ENCODE measurements at regions not wholly inside any gene's neighbourhood (a gene's known extent, or its start where the extent isn't known, plus 50 kb on each side); places are given as distances from the start of the nearest gene placed in this dataset.

- no peak for DNase-seq (ENCODE audit: low spot score, unreplicated experiment)
- H3K4me1 Mint-ChIP-seq (ENCODE audit: low read depth) = peaks cover 1% of the 10 kb centered on the region
- H3K4me3 Mint-ChIP-seq (ENCODE audit: low read depth) = no peak overlapping the region
- no peak overlapping the region for H3K27ac Mint-ChIP-seq
- H3K27me3 Mint-ChIP-seq = peaks cover 9% of the 10 kb centered on the region
- TF ChIP-seq CTCF (IDR thresholded peaks at IDR 0.05; ENCODE audit: unreplicated experiment) = no peak
- H3K36me3 Mint-ChIP-seq (ENCODE audit: insufficient read depth) = no peaks in the 10 kb centered on the region
- H3K9me3 Mint-ChIP-seq (ENCODE audit: low read depth) = peaks cover 11% of the 10 kb centered on the region
Observed at GRCh38 chr20:52524861-52525260, 333.3 kb upstream of the ZFP64 start.

DNA sequence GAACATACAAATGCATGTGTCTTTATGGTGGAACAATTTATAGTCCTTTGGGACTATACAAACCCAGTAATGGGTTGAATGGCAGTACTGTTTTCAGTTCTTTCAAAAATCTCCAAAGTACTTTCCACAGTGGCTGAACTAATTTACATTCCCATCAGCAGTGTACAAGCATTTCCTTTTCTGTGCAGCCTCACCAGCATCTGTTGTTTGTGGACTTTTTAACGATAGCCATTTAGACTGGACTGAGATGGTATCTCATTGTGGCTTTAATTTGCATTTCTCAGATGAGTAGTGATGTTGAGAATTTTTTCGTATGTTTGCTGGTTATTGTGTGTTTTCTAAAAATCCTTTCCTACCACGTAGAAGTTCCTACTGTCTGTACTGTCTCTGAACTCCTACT lies 327.2 kb upstream of the ZFP64 start:
- Mint-ChIP-seq H3K9me3 (ENCODE audit: low read depth) (peaks cover 15% of the 10 kb centered on the region), H3K27ac (no peak overlapping the region), H3K27me3 (peaks cover 7% of the 10 kb centered on the region), H3K4me1 (ENCODE audit: low read depth) (no peaks in the 10 kb centered on the region), H3K4me3 (ENCODE audit: low read depth) (no peak overlapping the region), H3K36me3 (ENCODE audit: insufficient read depth) (no peaks in the 10 kb centered on the region)
- no peak for TF ChIP-seq CTCF (IDR thresholded peaks at IDR 0.05; ENCODE audit: unreplicated experiment)
- DNase-seq (ENCODE audit: low spot score, unreplicated experiment) = no peak

DNA sequence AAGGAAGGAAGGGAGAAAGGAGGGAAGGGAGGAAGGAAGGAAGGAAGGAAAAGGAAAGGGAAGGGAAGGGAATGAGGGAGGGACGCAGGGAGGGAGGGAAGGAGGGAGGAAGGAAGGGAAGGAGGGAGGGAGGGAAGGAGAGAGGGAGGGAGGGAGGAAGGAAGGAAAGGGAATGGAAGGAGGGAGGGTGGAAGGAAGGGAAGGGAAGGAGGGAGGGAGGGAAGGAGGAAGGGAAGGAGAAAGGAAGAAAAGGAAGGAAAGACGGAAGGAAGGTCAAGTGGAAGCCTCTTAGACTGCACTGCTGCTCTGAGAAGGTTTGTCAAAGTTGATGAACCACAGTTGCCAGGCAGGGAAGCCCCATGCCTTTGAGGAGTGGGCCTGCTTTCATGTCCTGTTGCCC lies 324.3 kb upstream of the ZFP64 start:
- H3K9me3 Mint-ChIP-seq (ENCODE audit: low read depth) = peaks cover 12% of the 10 kb centered on the region
- H3K27ac Mint-ChIP-seq = no peak overlapping the region
- peaks cover 7% of the 10 kb centered on the region for H3K27me3 Mint-ChIP-seq
- no peaks in the 10 kb centered on the region for H3K4me1 Mint-ChIP-seq (ENCODE audit: low read depth)
- no peak for DNase-seq (ENCODE audit: low spot score, unreplicated experiment)
- no peak overlapping the region for H3K4me3 Mint-ChIP-seq (ENCODE audit: low read depth)
- H3K36me3 Mint-ChIP-seq (ENCODE audit: insufficient read depth) = no peaks in the 10 kb centered on the region
- TF ChIP-seq CTCF (IDR thresholded peaks at IDR 0.05; ENCODE audit: unreplicated experiment) = no peak

- Mint-ChIP-seq H3K4me1 (ENCODE audit: low read depth) (peaks cover 5% of the 10 kb centered on the region), H3K27me3 (no peaks in the 10 kb centered on the region), H3K4me3 (ENCODE audit: low read depth) (no peak overlapping the region), H3K9me3 (ENCODE audit: low read depth) (peaks cover 8% of the 10 kb centered on the region), H3K36me3 (ENCODE audit: insufficient read depth) (no peaks in the 10 kb centered on the region), H3K27ac (no peak overlapping the region)
- no peak for DNase-seq (ENCODE audit: low spot score, unreplicated experiment)
- TF ChIP-seq CTCF (IDR thresholded peaks at IDR 0.05; ENCODE audit: unreplicated experiment) = no peak
Observed at GRCh38 chr20:52500157-52500556, 308.6 kb upstream of the ZFP64 start.

DNA sequence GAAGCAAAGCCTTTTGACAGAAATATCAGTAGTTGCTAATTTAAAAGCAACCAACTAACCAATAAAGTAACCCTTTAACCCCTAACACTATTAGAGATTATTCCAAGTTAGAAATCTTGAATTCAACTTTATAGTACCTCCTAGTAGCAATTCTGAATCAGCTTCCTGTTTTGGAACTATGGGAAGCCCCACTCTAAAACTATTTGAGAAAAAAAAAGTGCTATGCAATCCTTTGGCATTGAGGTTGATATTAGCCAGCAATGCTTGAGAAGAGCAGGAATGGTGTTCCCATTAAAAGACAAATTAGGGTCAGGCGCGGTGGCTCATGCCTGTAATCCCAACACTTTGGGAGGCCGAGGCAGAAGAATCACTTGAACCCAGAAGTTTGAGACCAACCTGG lies 306.2 kb upstream of the ZFP64 start:
- Mint-ChIP-seq H3K27ac (no peak overlapping the region), H3K4me1 (ENCODE audit: low read depth) (peaks cover 12% of the 10 kb centered on the region), H3K9me3 (ENCODE audit: low read depth) (no peaks in the 10 kb centered on the region), H3K27me3 (no peaks in the 10 kb centered on the region), H3K36me3 (ENCODE audit: insufficient read depth) (no peaks in the 10 kb centered on the region), H3K4me3 (ENCODE audit: low read depth) (no peak overlapping the region)
- DNase-seq (ENCODE audit: low spot score, unreplicated experiment) = no peak
- no peak for TF ChIP-seq CTCF (IDR thresholded peaks at IDR 0.05; ENCODE audit: unreplicated experiment)
